CD8-positive, alpha-beta memory T cell (primary cell): ENCODE measurements at regions not wholly inside any gene's neighbourhood (a gene's known extent, or its start where the extent isn't known, plus 50 kb on each side); places are given as distances from the start of the nearest gene placed in this dataset.
"Not testable (repeated sequence)": the region's sequence is repeated elsewhere in the genome, so short reads cannot be mapped to it uniquely, and the experiment has no call there.

Source experiments
- CTCF ChIA-PET: fragments of 350-600 bp; sonication (Branson Sonifier 250); formaldehyde crosslinking; loops from one replicate; lab custom pipeline; 2021; ENCODE audit warnings: antibody characterized with exemption; lab: Charles Lee
- POLR2A ChIA-PET: fragments of 350-600 bp; sonication (Branson Sonifier 250); formaldehyde crosslinking; loops from one replicate; lab custom pipeline; 2021; ENCODE audit warnings: antibody characterized with exemption; lab: Charles Lee
- DNase-seq, 5 donors: peaks; one replicate each; pipeline versions ENCODE4 v3.0.0 to v3.0.0-alpha.2; 2020 to 2022; ENCODE audit warnings: mixed read lengths in 1 of 5
- H3K27ac ChIP-seq: one replicate; pipeline ENCODE4 v1.7.0; 2013; ENCODE audit warnings: low read depth, mild to moderate bottlenecking, low read length, moderate library complexity
- H3K27me3 ChIP-seq: 2 replicates; pipeline ENCODE4 v1.7.0; 2013; ENCODE audit warnings: low read length, mild to moderate bottlenecking; ENCODE audit not compliant: insufficient read depth, poor library complexity, severe bottlenecking
- H3K36me3 ChIP-seq: 2 replicates; pipeline ENCODE4 v1.7.0; 2013; ENCODE audit warnings: mild to moderate bottlenecking, low read length, moderate library complexity; ENCODE audit not compliant: insufficient read depth
- H3K4me1 ChIP-seq: 2 replicates; pipeline ENCODE4 v1.7.0; 2013; ENCODE audit warnings: mild to moderate bottlenecking, low read length, moderate library complexity; ENCODE audit not compliant: insufficient read depth
- H3K4me3 ChIP-seq: 2 replicates; pipeline ENCODE4 v1.7.0; 2013; ENCODE audit warnings: mild to moderate bottlenecking, low read length
- H3K9me3 ChIP-seq: 2 replicates; pipeline ENCODE4 v1.7.0; 2013; ENCODE audit warnings: mild to moderate bottlenecking, low read length
- H3K27ac Mint-ChIP-seq, 8 donors: one replicate each; pipeline ENCODE4 v1.8.0; 2020 to 2021; ENCODE audit warnings: mixed read lengths in 8 of 8, mild to moderate bottlenecking in 6 of 8, inconsistent platforms in 3 of 8, moderate library complexity in 3 of 8
- H3K27me3 Mint-ChIP-seq, 2 donors: one replicate each; pipeline ENCODE4 v1.8.0; 2020 to 2021; ENCODE audit warnings: mixed read lengths in 2 of 2, mild to moderate bottlenecking in 1 of 2, moderate library complexity in 1 of 2
- H3K36me3 Mint-ChIP-seq, 3 donors: one replicate each; pipeline ENCODE4 v1.8.0; 2020 to 2021; ENCODE audit warnings: mixed read lengths in 3 of 3, inconsistent platforms in 1 of 3, mild to moderate bottlenecking in 1 of 3
- H3K4me1 Mint-ChIP-seq, 3 donors: one replicate each; pipeline ENCODE4 v1.8.0; 2020 to 2021; ENCODE audit warnings: mixed read lengths in 3 of 3, inconsistent platforms in 1 of 3, mild to moderate bottlenecking in 1 of 3
- H3K4me3 Mint-ChIP-seq, 7 donors: one replicate each; pipeline ENCODE4 v1.8.0; 2020 to 2021; ENCODE audit warnings: mixed read lengths in 7 of 7, mild to moderate bottlenecking in 6 of 7, moderate library complexity in 4 of 7, inconsistent platforms in 2 of 7
- H3K9me3 Mint-ChIP-seq, 5 donors: one replicate each; pipeline ENCODE4 v1.8.0; 2020 to 2022; ENCODE audit warnings: mixed read lengths in 5 of 5, mild to moderate bottlenecking in 3 of 5, moderate library complexity in 2 of 5, inconsistent platforms in 1 of 5

- no peak overlapping the region for H3K4me3 ChIP-seq
- no peak for DNase-seq
- no peaks in the 10 kb centered on the region for H3K9me3 ChIP-seq
- H3K27me3 Mint-ChIP-seq, result peaks cover 0 to 1% of the 10 kb centered on the region in 2 donors
- no peaks in the 10 kb centered on the region for H3K27me3 ChIP-seq
- no peaks in the 10 kb centered on the region for H3K9me3 Mint-ChIP-seq
- ChIA-PET CTCF (interaction anchor here (1.0 kb wide), 1 partner anchor 14 kb away, joined by 3 read pairs; no protein-coding TSS in a partner anchor), POLR2A (no interaction called here)
- no peak overlapping the region for H3K27ac ChIP-seq
- H3K4me1 ChIP-seq, result no peaks in the 10 kb centered on the region
- H3K4me3 Mint-ChIP-seq, result no peak overlapping the region
- no peak overlapping the region for H3K27ac Mint-ChIP-seq
- H3K36me3 Mint-ChIP-seq, result peaks cover 0 to 2% (median 0%) of the 10 kb centered on the region in 3 donors
- H3K36me3 ChIP-seq, result no peaks in the 10 kb centered on the region
- H3K4me1 Mint-ChIP-seq, result no peaks in the 10 kb centered on the region
These were observed 156.4 kb downstream of the ZFP36L2 start for GRCh38 chr2:43070030-43070429.

- Mint-ChIP-seq H3K36me3 (peaks cover 0 to 2% (median 0%) of the 10 kb centered on the region in 3 donors), H3K27ac (no peak overlapping the region), H3K27me3 (no peaks in the 10 kb centered on the region), H3K4me1 (no peaks in the 10 kb centered on the region), H3K9me3 (no peaks in the 10 kb centered on the region), H3K4me3 (no peak overlapping the region)
- Histone ChIP-seq H3K9me3 (no peaks in the 10 kb centered on the region), H3K27ac (no peak overlapping the region), H3K36me3 (no peaks in the 10 kb centered on the region), H3K4me3 (no peak overlapping the region), H3K4me1 (no peaks in the 10 kb centered on the region), H3K27me3 (no peaks in the 10 kb centered on the region)
- DNase-seq, result no peak
- CTCF ChIA-PET, result no interaction called here
- POLR2A ChIA-PET, result no interaction called here
These were observed 157.5 kb downstream of the ZFP36L2 start for GRCh38 chr2:43068631-43069517.

GRCh38 chr2:43068041-43068533, 158.3 kb downstream of the ZFP36L2 start:
- H3K27ac Mint-ChIP-seq, result no peak overlapping the region
- DNase-seq, result no peak
- H3K9me3 ChIP-seq, result no peaks in the 10 kb centered on the region
- no peaks in the 10 kb centered on the region for H3K27me3 Mint-ChIP-seq
- no peaks in the 10 kb centered on the region for H3K36me3 ChIP-seq
- H3K9me3 Mint-ChIP-seq, result no peaks in the 10 kb centered on the region
- no peak overlapping the region for H3K27ac ChIP-seq
- H3K4me3 Mint-ChIP-seq, result no peak overlapping the region
- no peaks in the 10 kb centered on the region for H3K27me3 ChIP-seq
- H3K4me1 Mint-ChIP-seq, result no peaks in the 10 kb centered on the region
- ChIA-PET POLR2A (no interaction called here), CTCF (no interaction called here)
- H3K4me1 ChIP-seq, result no peaks in the 10 kb centered on the region
- H3K36me3 Mint-ChIP-seq, result peaks cover 0 to 2% (median 0%) of the 10 kb centered on the region in 3 donors
- H3K4me3 ChIP-seq, result no peak overlapping the region

GRCh38 chr2:43067254-43068040, 159.0 kb downstream of the ZFP36L2 start:
- no peak overlapping the region for H3K27ac ChIP-seq
- CTCF ChIA-PET, result no interaction called here
- DNase-seq, result no peak
- H3K4me1 ChIP-seq, result no peaks in the 10 kb centered on the region
- no peaks in the 10 kb centered on the region for H3K27me3 Mint-ChIP-seq
- H3K36me3 Mint-ChIP-seq, result peaks cover 0 to 2% (median 0%) of the 10 kb centered on the region in 3 donors
- no peaks in the 10 kb centered on the region for H3K9me3 ChIP-seq
- H3K27me3 ChIP-seq, result no peaks in the 10 kb centered on the region
- no peak overlapping the region for H3K27ac Mint-ChIP-seq
- no peaks in the 10 kb centered on the region for H3K9me3 Mint-ChIP-seq
- H3K4me3 ChIP-seq, result no peak overlapping the region
- no peak overlapping the region for H3K4me3 Mint-ChIP-seq
- POLR2A ChIA-PET, result no interaction called here
- no peaks in the 10 kb centered on the region for H3K4me1 Mint-ChIP-seq
- H3K36me3 ChIP-seq, result no peaks in the 10 kb centered on the region

- H3K4me3 ChIP-seq, H3K27me3 ChIP-seq, H3K27ac ChIP-seq, POLR2A ChIA-PET, H3K4me3 Mint-ChIP-seq, H3K27ac Mint-ChIP-seq, H3K36me3 Mint-ChIP-seq, H3K27me3 Mint-ChIP-seq, H3K9me3 Mint-ChIP-seq, DNase-seq, H3K9me3 ChIP-seq, CTCF ChIA-PET, H3K4me1 Mint-ChIP-seq, H3K4me1 ChIP-seq, H3K36me3 ChIP-seq: not testable (repeated sequence)
These were observed 159.7 kb downstream of the ZFP36L2 start for GRCh38 chr2:43066541-43067253.

GRCh38 chr2:43065871-43066270, 160.5 kb downstream of the ZFP36L2 start:
- no peaks in the 10 kb centered on the region for H3K27me3 ChIP-seq
- H3K4me3 Mint-ChIP-seq, result no peak overlapping the region
- CTCF ChIA-PET, result no interaction called here

GRCh38 chr2:43065036-43065435, 161.4 kb downstream of the ZFP36L2 start:
- H3K4me1 Mint-ChIP-seq, result peaks cover 8 to 16% (median 14%) of the 10 kb centered on the region in 3 donors

More at GRCh38 chr2:43065871-43066270, 160.5 kb downstream of the ZFP36L2 start:
- H3K27ac Mint-ChIP-seq, result no peak overlapping the region
- H3K4me3 ChIP-seq, result no peak overlapping the region
- H3K4me1 Mint-ChIP-seq, result peaks cover 3 to 7% (median 6%) of the 10 kb centered on the region in 3 donors
- no peaks in the 10 kb centered on the region for H3K9me3 ChIP-seq
- peaks cover 0 to 2% (median 0%) of the 10 kb centered on the region in 3 donors for H3K36me3 Mint-ChIP-seq
- no peaks in the 10 kb centered on the region for H3K27me3 Mint-ChIP-seq
- no peak overlapping the region for H3K27ac ChIP-seq
- no peak for DNase-seq
- no peaks in the 10 kb centered on the region for H3K9me3 Mint-ChIP-seq
- POLR2A ChIA-PET, result no interaction called here
- H3K4me1 ChIP-seq, result peaks cover under 1% of the 10 kb centered on the region
- no peaks in the 10 kb centered on the region for H3K36me3 ChIP-seq

More at GRCh38 chr2:43065036-43065435, 161.4 kb downstream of the ZFP36L2 start:
- ChIA-PET CTCF (no interaction called here), POLR2A (no interaction called here)
- Histone ChIP-seq H3K36me3 (no peaks in the 10 kb centered on the region), H3K4me3 (no peak overlapping the region), H3K9me3 (no peaks in the 10 kb centered on the region), H3K27ac (no peak overlapping the region), H3K4me1 (peaks cover 9% of the 10 kb centered on the region), H3K27me3 (no peaks in the 10 kb centered on the region)
- Mint-ChIP-seq H3K27me3 (no peaks in the 10 kb centered on the region), H3K9me3 (no peaks in the 10 kb centered on the region), H3K27ac (no peak overlapping the region), H3K4me3 (no peak overlapping the region), H3K36me3 (peaks cover 0 to 2% (median 0%) of the 10 kb centered on the region in 3 donors)
- DNase-seq, result no peak
